ENCODE measurements at regions not wholly inside any gene's neighbourhood (a gene's known extent, or its start where the extent isn't known, plus 50 kb on each side); places are given as distances from the start of the nearest gene placed in this dataset.

- H3K9ac ChIP-seq (replicated peaks; ENCODE audit: extremely low read depth, insufficient read depth, low read length): no peak overlapping the region
- H3K4me2 ChIP-seq (ENCODE audit: insufficient read depth, low read length): no peak overlapping the region
- H3K36me3 ChIP-seq (ENCODE audit: control insufficient read depth in 2 of 2, extremely low read depth in 1 of 2, insufficient read depth in 2 of 2, low read length in 2 of 2): no peaks in the 10 kb centered on the region
- H3K4me1 ChIP-seq (ENCODE audit: control insufficient read depth, extremely low read depth, insufficient read depth, low read length): peaks cover 18% of the 10 kb centered on the region
- no peaks in the 10 kb centered on the region for H4K20me1 ChIP-seq (replicated peaks; ENCODE audit: control insufficient read depth, extremely low read depth, insufficient read depth, low read length)
- no peak overlapping the region for H3K27ac ChIP-seq (ENCODE audit: insufficient read depth, low read depth, low read length)
- dilution Hi-C loops (cut with MboI; ENCODE audit: extremely low pct_ligation_motif_present, low sequenced_read_pairs): no loop called here
- no peak for TF ChIP-seq FOS (IDR thresholded peaks at IDR 0.05; ENCODE audit: borderline replicate concordance, insufficient read depth, low read length)
- no peak for TF ChIP-seq EZH2 (IDR thresholded peaks at IDR 0.05; ENCODE audit: borderline replicate concordance, low read depth, low read length, severe bottlenecking)
- no peak for TF ChIP-seq GATA2 (IDR thresholded peaks at IDR 0.05; ENCODE audit: insufficient read depth, insufficient read length, low read depth, low read length)
- TF ChIP-seq, protein P1, sequence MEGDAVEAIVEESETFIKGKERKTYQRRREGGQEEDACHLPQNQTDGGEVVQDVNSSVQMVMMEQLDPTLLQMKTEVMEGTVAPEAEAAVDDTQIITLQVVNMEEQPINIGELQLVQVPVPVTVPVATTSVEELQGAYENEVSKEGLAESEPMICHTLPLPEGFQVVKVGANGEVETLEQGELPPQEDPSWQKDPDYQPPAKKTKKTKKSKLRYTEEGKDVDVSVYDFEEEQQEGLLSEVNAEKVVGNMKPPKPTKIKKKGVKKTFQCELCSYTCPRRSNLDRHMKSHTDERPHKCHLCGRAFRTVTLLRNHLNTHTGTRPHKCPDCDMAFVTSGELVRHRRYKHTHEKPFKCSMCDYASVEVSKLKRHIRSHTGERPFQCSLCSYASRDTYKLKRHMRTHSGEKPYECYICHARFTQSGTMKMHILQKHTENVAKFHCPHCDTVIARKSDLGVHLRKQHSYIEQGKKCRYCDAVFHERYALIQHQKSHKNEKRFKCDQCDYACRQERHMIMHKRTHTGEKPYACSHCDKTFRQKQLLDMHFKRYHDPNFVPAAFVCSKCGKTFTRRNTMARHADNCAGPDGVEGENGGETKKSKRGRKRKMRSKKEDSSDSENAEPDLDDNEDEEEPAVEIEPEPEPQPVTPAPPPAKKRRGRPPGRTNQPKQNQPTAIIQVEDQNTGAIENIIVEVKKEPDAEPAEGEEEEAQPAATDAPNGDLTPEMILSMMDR (IDR thresholded peaks at IDR 0.05; ENCODE audit: extremely low read depth in 1 of 2, insufficient read depth in 1 of 2, low read depth in 1 of 2, low read length in 2 of 2): no peak
- no peak for TF ChIP-seq POLR2AphosphoS5 (IDR thresholded peaks at IDR 0.05; ENCODE audit: insufficient read depth, low read depth, low read length)
- TF ChIP-seq MAX (IDR thresholded peaks at IDR 0.05; ENCODE audit: insufficient read depth, insufficient read length): no peak
- TF ChIP-seq POLR2A (IDR thresholded peaks at IDR 0.05; ENCODE audit: low read depth, low read length): no peak
- no peaks in the 10 kb centered on the region for H3K9me1 ChIP-seq (replicated peaks; ENCODE audit: control insufficient read depth, extremely low read depth, insufficient read depth, low read length)
- no peak for DNase-seq (ENCODE audit: low read depth, low spot score)
- H3K9me3 ChIP-seq (replicated peaks; ENCODE audit: control insufficient read depth, insufficient read depth, low read length): no peaks in the 10 kb centered on the region
- peaks cover 25 to 54% of the 10 kb centered on the region in 2 experiments for H3K27me3 ChIP-seq (ENCODE audit: control insufficient read depth in 2 of 2, insufficient read depth in 2 of 2, low read length in 2 of 2)
- intact Hi-C loops (cut with micrococcal nuclease): loop anchor here (10.0 kb wide), 1 partner anchor 218 kb away; no protein-coding TSS in a partner anchor
- H3K79me2 ChIP-seq (ENCODE audit: control insufficient read depth, insufficient read depth, low read length): no peaks in the 10 kb centered on the region
- H2AFZ ChIP-seq (ENCODE audit: low read depth, low read length): no peak overlapping the region
- no peak for FAIRE-seq
- ChIA-PET POLR2A (interaction anchor here (0.6 kb wide), 1 partner anchor 1143 kb away, joined by 3 read pairs; no protein-coding TSS in a partner anchor), CTCF (interaction anchor here (0.5 to 0.7 kb wide), 2 partner anchors 176 to 199 kb away, joined by 4 read pairs; no protein-coding TSS in a partner anchor)
- H3K4me3 ChIP-seq (replicated peaks in 1 of 3; ENCODE audit: insufficient read depth in 1 of 3, low read depth in 1 of 3, low read length in 3 of 3): no peak overlapping the region
- BruUV-seq (replicated peaks): no TSS peak
Measured at GRCh38 chr2:120912101-120912985, 176.7 kb downstream of the GLI2 start.
